ENCODE measurements at regions not wholly inside any gene's neighbourhood (a gene's known extent, or its start where the extent isn't known, plus 50 kb on each side); places are given as distances from the start of the nearest gene placed in this dataset.

DNA sequence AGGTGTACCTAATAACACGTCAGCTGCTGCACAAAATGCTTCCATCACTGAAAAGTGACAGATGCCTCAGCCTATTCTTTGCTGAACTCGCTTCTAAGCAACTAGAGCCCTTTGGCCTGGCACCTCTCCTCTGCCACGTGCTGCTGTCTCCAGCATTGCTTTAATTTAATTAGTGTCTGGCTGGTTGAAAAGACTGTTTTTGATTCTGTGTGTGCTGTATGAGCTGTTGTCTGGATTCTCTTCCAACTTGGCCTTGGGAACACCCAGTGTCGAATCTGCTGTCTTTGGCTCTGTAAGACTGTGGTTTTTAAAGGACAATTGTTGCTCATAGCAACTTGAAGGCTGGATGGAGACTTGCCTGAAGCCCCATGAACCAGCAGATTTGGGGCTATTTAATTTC lies 109.5 kb downstream of the PSMG1 start:
- H3K4me3 ChIP-seq = no peak overlapping the region
- H3K36me3 ChIP-seq (ENCODE audit: insufficient read depth) = peaks cover 3% of the 10 kb centered on the region; the same call in 1 of the 2 replicates
- H3K4me2 ChIP-seq = no peak overlapping the region
- H3K79me2 ChIP-seq (replicated peaks; ENCODE audit: insufficient read depth) = no peaks in the 10 kb centered on the region
- H3K27ac ChIP-seq (ENCODE audit: low read depth) = no peak overlapping the region
- Mint-ChIP-seq H3K36me3 (ENCODE audit: low read depth) (peaks cover 11% of the 10 kb centered on the region), H3K4me3 (no peak overlapping the region), H3K9me3 (peaks cover 25% of the 10 kb centered on the region), H3K4me1 (peaks cover 13% of the 10 kb centered on the region; the same call in 2 of the 3 replicates), H3K27ac (no peak overlapping the region), H3K27me3 (ENCODE audit: insufficient read depth, low read depth, poor library complexity) (peaks cover 5% of the 10 kb centered on the region)
- no peak for ATAC-seq
- H3K4me1 ChIP-seq (ENCODE audit: insufficient read depth) = no peaks in the 10 kb centered on the region
- H2AFZ ChIP-seq = no peak overlapping the region
- TF ChIP-seq NANOG (IDR thresholded peaks at IDR 0.05; ENCODE audit: borderline replicate concordance) (no peak), ZNF331 (CRISPR knock-in tag; IDR thresholded peaks at IDR 0.05; ENCODE audit: low read depth) (no peak)
- H3K27me3 ChIP-seq (ENCODE audit: insufficient read depth) = no peaks in the 10 kb centered on the region
- no peaks in the 10 kb centered on the region for H3K9me2 ChIP-seq (ENCODE audit: insufficient read depth)
- no peaks in the 10 kb centered on the region for H3F3A ChIP-seq (replicated peaks; ENCODE audit: low read depth)
- no peaks in the 10 kb centered on the region for H4K20me1 ChIP-seq (replicated peaks; ENCODE audit: insufficient read depth)
- DNase-seq (ENCODE audit: low spot score) = no peak

DNA sequence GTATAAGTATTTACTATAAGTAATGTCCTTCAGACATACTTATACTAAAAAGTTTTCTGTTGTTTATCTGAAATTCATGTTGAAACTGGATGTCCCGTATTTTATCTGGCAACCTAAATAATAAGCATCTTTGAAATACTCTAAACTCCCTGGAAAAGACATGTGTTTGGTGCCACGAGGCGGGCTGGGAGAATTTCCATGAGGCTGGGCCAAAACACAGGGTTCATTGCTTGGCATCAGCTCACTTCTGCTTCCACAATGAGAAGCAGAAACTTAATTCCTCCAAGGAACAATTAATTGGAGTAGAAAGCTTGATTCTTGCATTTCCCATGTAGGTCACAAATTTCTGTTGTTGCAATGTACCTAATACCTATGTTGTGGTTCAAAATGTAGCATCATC lies 110.2 kb downstream of the PSMG1 start:
- no peaks in the 10 kb centered on the region for H3K79me2 ChIP-seq (replicated peaks; ENCODE audit: insufficient read depth)
- no peak overlapping the region for H2AFZ ChIP-seq
- no peaks in the 10 kb centered on the region for H4K20me1 ChIP-seq (replicated peaks; ENCODE audit: insufficient read depth)

More for the DNA sequence above, 110.2 kb downstream of the PSMG1 start:
- peaks cover 11% of the 10 kb centered on the region for H3K36me3 Mint-ChIP-seq (ENCODE audit: low read depth)
- no peak for DNase-seq (ENCODE audit: low spot score)
- no peak overlapping the region for H3K4me3 ChIP-seq
- H3K27me3 Mint-ChIP-seq (ENCODE audit: insufficient read depth, low read depth, poor library complexity) = peaks cover 5% of the 10 kb centered on the region
- H3K27ac Mint-ChIP-seq = no peak overlapping the region
- H3K27me3 ChIP-seq (ENCODE audit: insufficient read depth) = no peaks in the 10 kb centered on the region
- H3K4me1 ChIP-seq (ENCODE audit: insufficient read depth) = no peaks in the 10 kb centered on the region
- no peaks in the 10 kb centered on the region for H3F3A ChIP-seq (replicated peaks; ENCODE audit: low read depth)
- H3K9me2 ChIP-seq (ENCODE audit: insufficient read depth) = no peaks in the 10 kb centered on the region
- H3K9me3 Mint-ChIP-seq = peaks cover 27% of the 10 kb centered on the region
- no peak overlapping the region for H3K4me3 Mint-ChIP-seq
- no peak overlapping the region for H3K27ac ChIP-seq (ENCODE audit: low read depth)
- no peak for ATAC-seq
- peaks cover 13% of the 10 kb centered on the region; the same call in 2 of the 3 replicates for H3K4me1 Mint-ChIP-seq
- H3K36me3 ChIP-seq (ENCODE audit: insufficient read depth) = peaks cover 3% of the 10 kb centered on the region; the same call in 1 of the 2 replicates
- H3K4me2 ChIP-seq = no peak overlapping the region
- TF ChIP-seq ZNF331 (CRISPR knock-in tag; IDR thresholded peaks at IDR 0.05; ENCODE audit: low read depth) = no peak
- TF ChIP-seq, protein P1, sequence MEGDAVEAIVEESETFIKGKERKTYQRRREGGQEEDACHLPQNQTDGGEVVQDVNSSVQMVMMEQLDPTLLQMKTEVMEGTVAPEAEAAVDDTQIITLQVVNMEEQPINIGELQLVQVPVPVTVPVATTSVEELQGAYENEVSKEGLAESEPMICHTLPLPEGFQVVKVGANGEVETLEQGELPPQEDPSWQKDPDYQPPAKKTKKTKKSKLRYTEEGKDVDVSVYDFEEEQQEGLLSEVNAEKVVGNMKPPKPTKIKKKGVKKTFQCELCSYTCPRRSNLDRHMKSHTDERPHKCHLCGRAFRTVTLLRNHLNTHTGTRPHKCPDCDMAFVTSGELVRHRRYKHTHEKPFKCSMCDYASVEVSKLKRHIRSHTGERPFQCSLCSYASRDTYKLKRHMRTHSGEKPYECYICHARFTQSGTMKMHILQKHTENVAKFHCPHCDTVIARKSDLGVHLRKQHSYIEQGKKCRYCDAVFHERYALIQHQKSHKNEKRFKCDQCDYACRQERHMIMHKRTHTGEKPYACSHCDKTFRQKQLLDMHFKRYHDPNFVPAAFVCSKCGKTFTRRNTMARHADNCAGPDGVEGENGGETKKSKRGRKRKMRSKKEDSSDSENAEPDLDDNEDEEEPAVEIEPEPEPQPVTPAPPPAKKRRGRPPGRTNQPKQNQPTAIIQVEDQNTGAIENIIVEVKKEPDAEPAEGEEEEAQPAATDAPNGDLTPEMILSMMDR (conservative IDR thresholded peaks at IDR 0.05; ENCODE audit: low read depth in 2 of 2) = no peak
- TF ChIP-seq JUNB (IDR thresholded peaks at IDR 0.05; ENCODE audit: unreplicated experiment) = no peak
- TF ChIP-seq ETS1 (IDR thresholded peaks at IDR 0.05) = no peak
- no peak for TF ChIP-seq EZH2phosphoT487 (IDR thresholded peaks at IDR 0.05; ENCODE audit: unreplicated experiment)
